Stomach (tissue), 8 donors: ENCODE measurements at regions not wholly inside any gene's neighbourhood (a gene's known extent, or its start where the extent isn't known, plus 50 kb on each side); places are given as distances from the start of the nearest gene placed in this dataset.
A peak's percentile ranks its signal among the peaks of the same experiment; 100 is the strongest.

Experiments used
- DNase-seq, 2 donors: peaks; one replicate each; pipeline versions ENCODE4 v3.0.0 to v3.0.0-alpha.2; 2013 to 2019
- H3K27ac ChIP-seq, 5 donors: fragments of 200-600 bp in 4 of 5; sonication (generic) in 4 of 5; one replicate each; pipeline ENCODE4 v1.5.1; 2013 to 2019; ENCODE audit warnings: mild to moderate bottlenecking in 1 of 5, moderate library complexity in 1 of 5
- H3K27me3 ChIP-seq, 3 donors: fragments of 200-600 bp; sonication (generic); one replicate each; pipeline ENCODE4 v1.5.1; 2017 to 2019; ENCODE audit warnings: mixed run types in 1 of 3
- H3K36me3 ChIP-seq, 4 donors: fragments of 200-600 bp; sonication (generic); 1 replicate in 3 of 4; 2 replicates in 1 of 4; pipeline ENCODE4 v1.5.1; 2016 to 2019
- H3K4me1 ChIP-seq, 4 donors: fragments of 200-600 bp; sonication (generic); one replicate each; pipeline ENCODE4 v1.5.1; 2016 to 2019
- H3K4me3 ChIP-seq, 4 donors: fragments of 200-600 bp; sonication (generic) in 3 of 4; one replicate each; pipeline ENCODE4 v1.5.1; 2016 to 2019; ENCODE audit warnings: mild to moderate bottlenecking in 1 of 4
- H3K9me3 ChIP-seq, 4 donors: fragments of 200-600 bp; sonication (generic); one replicate each; pipeline ENCODE4 v1.5.1; 2016 to 2019
- CTCF ChIP-seq, 7 experiments: fragments of 450-650 bp in 4 of 7; fragments of 200-600 bp in 3 of 7; sonication (generic) in 3 of 7; IDR thresholded peaks; one replicate each; pipeline ENCODE4 v1.5.1; 2016 to 2019; ENCODE audit warnings: antibody characterized with exemption in 7 of 7, control low read depth in 2 of 7, mild to moderate bottlenecking in 1 of 7
- EP300 ChIP-seq: sonication (generic); formaldehyde crosslinking; IDR thresholded peaks from one replicate; pipeline ENCODE4 v1.6.1; 2017; ENCODE audit warnings: antibody characterized with exemption
- POLR2A ChIP-seq, 4 donors: fragments of 450-650 bp; IDR thresholded peaks; one replicate each; pipeline ENCODE4 v1.6.1; 2016; ENCODE audit warnings: antibody characterized with exemption in 4 of 4, control low read depth in 2 of 4, mild to moderate bottlenecking in 1 of 4, moderate library complexity in 1 of 4
- POLR2AphosphoS5 ChIP-seq, 3 donors: sonication (generic); formaldehyde crosslinking; IDR thresholded peaks; one replicate each; pipeline ENCODE4 v1.6.1; 2016; ENCODE audit warnings: antibody characterized with exemption in 3 of 3
- WGBS, 5 donors: extraction: QIAGEN DNeasy Blood & Tissue Kit in 3 of 5; methylation state at CpG; one replicate each; pipeline versions ENCODE4 v1.1.5 to v1.1.7; 2013 to 2018; 5-methylcytosine and 5-hydroxymethylcytosine counted together
- intact Hi-C: fragments of 100-400 bp; cut with DNase I; formaldehyde crosslinking; loops from one replicate; pipeline ENCODE4 v1.15.1; 2023; ENCODE audit warnings: low total_unique reads
- donor health status: healthy with polysubstance abuse.
- donor health status: Bipolar disorder and iron deficiency.
- donor health status: healthy.

- intact Hi-C loops, result no loop called here
- H3K27me3 ChIP-seq, result no peaks in the 10 kb centered on the region
- H3K4me3 ChIP-seq, result no peak overlapping the region
- H3K27ac ChIP-seq, result no peak overlapping the region
- H3K9me3 ChIP-seq, result peaks cover 0 to 9% (median 5%) of the 10 kb centered on the region in 4 donors
- H3K36me3 ChIP-seq, result no peaks in the 10 kb centered on the region
- DNase-seq, result no peak
- 90 to 100% (median 96%) methylated on average over 3 of the region's 3 CpGs for WGBS, 5 donors
- TF ChIP-seq CTCF (IDR thresholded peaks at IDR 0.05) (no peak), POLR2AphosphoS5 (IDR thresholded peaks at IDR 0.05) (no peak)
- H3K4me1 ChIP-seq, result no peaks in the 10 kb centered on the region
These were observed 74.5 kb downstream of the SYF2 start for GRCh38 chr1:25157846-25158245.

- no peak overlapping the region for H3K4me3 ChIP-seq
- no peak overlapping the region for H3K27ac ChIP-seq
- intact Hi-C loops, result no loop called here
- TF ChIP-seq CTCF (IDR thresholded peaks at IDR 0.05) (no peak), POLR2AphosphoS5 (IDR thresholded peaks at IDR 0.05) (no peak), POLR2A (IDR thresholded peaks at IDR 0.05) (no peak), EP300 (no peak)
- DNase-seq, result no peak
- 95 to 100% (median 97%) methylated on average over 1 of the region's 1 CpG for WGBS, 5 donors
- H3K36me3 ChIP-seq, result no peaks in the 10 kb centered on the region
- H3K27me3 ChIP-seq, result peaks cover 0 to 24% (median 0%) of the 10 kb centered on the region in 3 donors
- no peaks in the 10 kb centered on the region for H3K9me3 ChIP-seq
- no peaks in the 10 kb centered on the region for H3K4me1 ChIP-seq
These were observed 81.3 kb downstream of the SYF2 start for GRCh38 chr1:25150985-25151495.

GRCh38 chr1:25148673-25149300, 83.5 kb downstream of the SYF2 start:
- no peaks in the 10 kb centered on the region for H3K4me1 ChIP-seq
- H3K27me3 ChIP-seq, result peaks cover 0 to 32% (median 0%) of the 10 kb centered on the region in 3 donors
- 34 to 57% (median 42%) methylated on average over 2 of the region's 2 CpGs for WGBS, 5 donors
- no peak overlapping the region for H3K27ac ChIP-seq
- peak in 1 of 2 donors; percentile 49 for DNase-seq
- H3K9me3 ChIP-seq, result no peaks in the 10 kb centered on the region
- H3K36me3 ChIP-seq, result no peaks in the 10 kb centered on the region
- TF ChIP-seq CTCF (IDR thresholded peaks at IDR 0.05) (peak in 3 of 7 experiments; percentile 14 to 34 (median 16)), POLR2AphosphoS5 (IDR thresholded peaks at IDR 0.05) (no peak)
- intact Hi-C loops, result no loop called here
- no peak overlapping the region for H3K4me3 ChIP-seq

GRCh38 chr1:25146451-25146855, 85.8 kb downstream of the SYF2 start:
- no peak for TF ChIP-seq POLR2A (IDR thresholded peaks at IDR 0.05)
- no peak for TF ChIP-seq POLR2AphosphoS5 (IDR thresholded peaks at IDR 0.05)
- no peak for TF ChIP-seq EP300
- no peak for TF ChIP-seq CTCF (IDR thresholded peaks at IDR 0.05)
- H3K9me3 ChIP-seq, result no peaks in the 10 kb centered on the region
- no peaks in the 10 kb centered on the region for H3K4me1 ChIP-seq
- DNase-seq, result no peak
- intact Hi-C loops, result no loop called here
- no peak overlapping the region for H3K4me3 ChIP-seq
- WGBS, 5 donors, result 68 to 76% (median 74%) methylated on average over 13 to 15 of the region's 15 CpGs
- no peaks in the 10 kb centered on the region for H3K36me3 ChIP-seq
- H3K27me3 ChIP-seq, result peaks cover 0 to 32% (median 0%) of the 10 kb centered on the region in 3 donors
- no peak overlapping the region for H3K27ac ChIP-seq
